ENCODE measurements at regions not wholly inside any gene's neighbourhood (a gene's known extent, or its start where the extent isn't known, plus 50 kb on each side); places are given as distances from the start of the nearest gene placed in this dataset.
A peak's percentile ranks its signal among the peaks of the same experiment; 100 is the strongest.

- no peak for DNase-seq
- no peaks in the 10 kb centered on the region for H3K9me3 Mint-ChIP-seq
- no peak overlapping the region for H3K27ac Mint-ChIP-seq
- no peak overlapping the region for H3K4me3 Mint-ChIP-seq
- H3K36me3 Mint-ChIP-seq (ENCODE audit: low read depth), result no peaks in the 10 kb centered on the region
- TF ChIP-seq, protein P1, sequence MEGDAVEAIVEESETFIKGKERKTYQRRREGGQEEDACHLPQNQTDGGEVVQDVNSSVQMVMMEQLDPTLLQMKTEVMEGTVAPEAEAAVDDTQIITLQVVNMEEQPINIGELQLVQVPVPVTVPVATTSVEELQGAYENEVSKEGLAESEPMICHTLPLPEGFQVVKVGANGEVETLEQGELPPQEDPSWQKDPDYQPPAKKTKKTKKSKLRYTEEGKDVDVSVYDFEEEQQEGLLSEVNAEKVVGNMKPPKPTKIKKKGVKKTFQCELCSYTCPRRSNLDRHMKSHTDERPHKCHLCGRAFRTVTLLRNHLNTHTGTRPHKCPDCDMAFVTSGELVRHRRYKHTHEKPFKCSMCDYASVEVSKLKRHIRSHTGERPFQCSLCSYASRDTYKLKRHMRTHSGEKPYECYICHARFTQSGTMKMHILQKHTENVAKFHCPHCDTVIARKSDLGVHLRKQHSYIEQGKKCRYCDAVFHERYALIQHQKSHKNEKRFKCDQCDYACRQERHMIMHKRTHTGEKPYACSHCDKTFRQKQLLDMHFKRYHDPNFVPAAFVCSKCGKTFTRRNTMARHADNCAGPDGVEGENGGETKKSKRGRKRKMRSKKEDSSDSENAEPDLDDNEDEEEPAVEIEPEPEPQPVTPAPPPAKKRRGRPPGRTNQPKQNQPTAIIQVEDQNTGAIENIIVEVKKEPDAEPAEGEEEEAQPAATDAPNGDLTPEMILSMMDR (IDR thresholded peaks at IDR 0.05), result no peak
- H3K4me1 Mint-ChIP-seq (ENCODE audit: low read depth), result peaks cover 7% of the 10 kb centered on the region; the same call in 1 of the 2 replicates
- peaks cover 11% of the 10 kb centered on the region for H3K27me3 Mint-ChIP-seq (ENCODE audit: insufficient read depth)
Measured at GRCh38 chr4:159506801-159507517, 404.1 kb downstream of the RAPGEF2 start.

DNA sequence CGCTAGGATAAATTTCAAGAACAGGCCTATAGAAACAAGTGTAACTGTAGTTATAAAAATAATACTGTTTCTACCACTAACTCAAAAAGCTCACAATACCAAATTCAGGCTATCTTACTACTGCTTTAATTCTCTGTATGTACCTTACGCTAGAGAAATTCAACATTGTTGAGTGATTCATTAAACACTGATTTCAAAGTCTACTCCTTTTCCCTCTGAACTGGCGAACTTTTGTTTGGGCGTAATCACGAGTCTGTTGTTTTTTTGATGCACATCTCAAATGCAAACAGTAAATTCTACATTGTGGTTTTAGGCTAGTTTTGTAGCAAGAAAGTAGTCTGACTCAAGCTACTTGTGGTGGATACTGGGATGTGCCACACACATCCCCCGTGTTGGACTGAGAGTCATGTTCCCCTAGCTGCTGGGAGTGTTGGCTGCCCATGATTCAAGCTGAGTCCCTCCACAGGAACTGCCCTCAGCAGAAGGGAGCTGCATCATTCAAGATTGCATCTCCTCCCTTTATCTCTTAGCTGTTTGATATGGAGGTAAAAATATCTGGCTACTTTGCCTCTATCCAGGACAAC is 406.1 kb downstream of the RAPGEF2 start:
- no peak overlapping the region for H3K4me3 Mint-ChIP-seq
- DNase-seq, result no peak

DNA sequence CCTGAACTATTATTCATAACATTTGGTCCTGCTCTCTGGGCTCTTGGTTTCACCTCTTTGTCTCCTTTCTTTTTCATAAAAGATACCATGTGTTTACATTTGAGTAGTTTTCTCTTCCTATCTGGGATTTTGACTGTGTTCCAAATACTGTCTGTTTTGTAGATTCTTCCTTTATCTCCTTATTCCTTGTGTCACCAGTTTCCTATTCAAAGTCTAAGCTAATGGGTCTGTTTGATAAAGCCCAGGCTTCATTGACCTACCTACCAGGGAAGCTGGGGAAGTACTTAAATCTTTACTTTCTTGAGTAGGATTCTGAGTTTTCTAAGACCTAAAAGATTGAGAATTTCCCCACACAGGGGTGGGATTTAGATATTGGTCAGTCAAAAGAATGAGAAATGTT is 409.5 kb downstream of the RAPGEF2 start:
- DNase-seq, result no peak
- no peak overlapping the region for H3K4me3 Mint-ChIP-seq
- no peaks in the 10 kb centered on the region for H3K36me3 Mint-ChIP-seq (ENCODE audit: low read depth)
- no peaks in the 10 kb centered on the region for H3K9me3 Mint-ChIP-seq
- no peak overlapping the region for H3K27ac Mint-ChIP-seq
- no peaks in the 10 kb centered on the region; the same call in 1 of the 2 replicates for H3K4me1 Mint-ChIP-seq (ENCODE audit: low read depth)
- TF ChIP-seq, protein P1 (IDR thresholded peaks at IDR 0.05), result no peak
- no peaks in the 10 kb centered on the region; the same call in 1 of the 2 replicates for H3K27me3 Mint-ChIP-seq (ENCODE audit: insufficient read depth)

More for the DNA sequence above, 406.1 kb downstream of the RAPGEF2 start:
- TF ChIP-seq, protein P1 (IDR thresholded peaks at IDR 0.05), result no peak
- H3K27ac Mint-ChIP-seq, result no peak overlapping the region
- H3K36me3 Mint-ChIP-seq (ENCODE audit: low read depth), result no peaks in the 10 kb centered on the region
- peaks cover 7% of the 10 kb centered on the region; the same call in 1 of the 2 replicates for H3K4me1 Mint-ChIP-seq (ENCODE audit: low read depth)
- peaks cover 10% of the 10 kb centered on the region for H3K27me3 Mint-ChIP-seq (ENCODE audit: insufficient read depth)
- H3K9me3 Mint-ChIP-seq, result no peaks in the 10 kb centered on the region

GRCh38 chr4:159515314-159516025 is 412.6 kb downstream of the RAPGEF2 start:
- TF ChIP-seq, protein P1 (IDR thresholded peaks at IDR 0.05), result no peak
- no peak overlapping the region for H3K4me3 Mint-ChIP-seq
- H3K36me3 Mint-ChIP-seq (ENCODE audit: low read depth), result no peaks in the 10 kb centered on the region
- H3K27ac Mint-ChIP-seq, result no peak overlapping the region
- no peaks in the 10 kb centered on the region for H3K9me3 Mint-ChIP-seq
- no peaks in the 10 kb centered on the region; the same call in 1 of the 2 replicates for H3K4me1 Mint-ChIP-seq (ENCODE audit: low read depth)
- H3K27me3 Mint-ChIP-seq (ENCODE audit: insufficient read depth), result no peaks in the 10 kb centered on the region; the same call in 1 of the 2 replicates
- no peak for DNase-seq

DNA sequence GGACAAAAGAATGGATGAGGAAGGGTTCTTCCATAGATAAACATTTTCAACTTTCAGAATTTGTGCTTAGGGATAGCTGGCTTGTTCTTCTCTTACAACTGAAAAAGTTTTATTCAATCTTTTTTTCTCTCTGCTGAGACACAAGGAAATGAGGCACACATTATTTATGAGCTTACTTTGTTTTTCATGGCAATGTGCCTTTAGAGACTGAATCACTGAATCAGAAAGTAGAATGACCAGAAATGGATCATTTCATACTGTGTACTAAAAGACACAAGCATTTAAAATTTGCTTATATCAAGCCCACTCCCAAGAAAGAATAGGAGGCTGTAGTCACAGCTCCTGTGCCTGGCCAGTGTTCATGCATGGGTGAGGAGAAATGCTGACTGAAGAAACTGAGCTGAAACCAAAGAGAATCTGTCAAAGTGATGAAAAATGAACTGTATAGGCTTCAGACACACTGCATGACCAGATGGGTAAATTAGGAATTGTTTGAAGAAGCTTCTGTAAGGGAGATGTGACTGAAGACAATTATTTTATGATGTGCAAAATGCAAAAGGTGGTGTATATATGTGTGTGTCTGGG is 413.8 kb downstream of the RAPGEF2 start:
- Mint-ChIP-seq H3K27me3 (ENCODE audit: insufficient read depth) (no peaks in the 10 kb centered on the region; the same call in 1 of the 2 replicates), H3K4me3 (no peak overlapping the region), H3K27ac (no peak overlapping the region), H3K36me3 (ENCODE audit: low read depth) (no peaks in the 10 kb centered on the region), H3K9me3 (no peaks in the 10 kb centered on the region), H3K4me1 (ENCODE audit: low read depth) (no peaks in the 10 kb centered on the region; the same call in 1 of the 2 replicates)
- peak; percentile 26 for DNase-seq
- TF ChIP-seq, protein P1 (IDR thresholded peaks at IDR 0.05), result no peak
